HepG2 (cell line): ENCODE measurements at regions not wholly inside any gene's neighbourhood (a gene's known extent, or its start where the extent isn't known, plus 50 kb on each side); places are given as distances from the start of the nearest gene placed in this dataset.
A peak's percentile ranks its signal among the peaks of the same experiment; 100 is the strongest.

ENCODE experiments used
- AKAP8 ChIP-seq: sonication (generic); formaldehyde crosslinking; IDR thresholded peaks from 2 replicates; pipeline ENCODE4 v1.5.1; 2020; ENCODE audit warnings: mild to moderate bottlenecking, missing genetic modification reagents
- ASH2L ChIP-seq: fragments of 300-600, 200-600 bp; sonication (generic); IDR thresholded peaks from 2 replicates; pipeline ENCODE4 v1.7.0; 2017; ENCODE audit warnings: low read depth, mild to moderate bottlenecking, moderate library complexity, mixed read lengths, low read length; ENCODE audit not compliant: insufficient read length
- ATF1 ChIP-seq: IDR thresholded peaks from 2 replicates; pipeline ENCODE4 v1.6.1; 2016; ENCODE audit warnings: mild to moderate bottlenecking, control low read depth
- CEBPB ChIP-seq: IDR thresholded peaks from 2 replicates; pipeline ENCODE4 v1.6.1; 2011; ENCODE audit warnings: low read depth, low read length, improper control_type of control experiment, borderline replicate concordance
- ETV5 ChIP-seq: IDR thresholded peaks from 2 replicates; pipeline ENCODE4 v1.6.1; 2018; ENCODE audit warnings: missing biosample characterization, missing genetic modification reagents, inconsistent platforms, borderline replicate concordance
- EZH2 ChIP-seq: conservative IDR thresholded peaks from 2 replicates; pipeline ENCODE4 v1.6.1; 2012; ENCODE audit warnings: mild to moderate bottlenecking, low read depth, low read length, moderate library complexity
- PAWR ChIP-seq: sonication (generic); formaldehyde crosslinking; IDR thresholded peaks from 2 replicates; pipeline ENCODE4 v1.4.0; 2020; ENCODE audit warnings: missing genetic modification reagents, mild to moderate bottlenecking, borderline replicate concordance
- THYN1 ChIP-seq: sonication (generic); formaldehyde crosslinking; IDR thresholded peaks from 2 replicates; pipeline ENCODE4 v1.8.1; 2023; ENCODE audit warnings: low read depth, mild to moderate bottlenecking, moderate library complexity, missing genetic modification reagents, borderline replicate concordance
- YEATS2 ChIP-seq: sonication (generic); formaldehyde crosslinking; IDR thresholded peaks from 2 replicates; pipeline ENCODE4 v1.4.0; 2020; ENCODE audit warnings: missing genetic modification reagents, borderline replicate concordance
- ZBTB8A ChIP-seq: sonication (generic); formaldehyde crosslinking; IDR thresholded peaks from 2 replicates; pipeline ENCODE4 v1.4.0; 2020; ENCODE audit warnings: mild to moderate bottlenecking, low read depth, missing genetic modification reagents, borderline replicate concordance
- ZNF280B ChIP-seq: sonication (generic); formaldehyde crosslinking; IDR thresholded peaks from 2 replicates; pipeline ENCODE4 v1.5.0; 2020; ENCODE audit warnings: missing genetic modification reagents, mild to moderate bottlenecking, borderline replicate concordance
- ZNF367 ChIP-seq: sonication (generic); formaldehyde crosslinking; IDR thresholded peaks from 2 replicates; pipeline ENCODE4 v1.4.0; 2020; ENCODE audit warnings: missing genetic modification reagents, borderline replicate concordance
- ZNF616 ChIP-seq: sonication (generic); formaldehyde crosslinking; IDR thresholded peaks from 2 replicates; pipeline ENCODE4 v1.5.0; 2020; ENCODE audit warnings: low read depth, mild to moderate bottlenecking, missing genetic modification reagents
- ZNF703 ChIP-seq: sonication (generic); formaldehyde crosslinking; IDR thresholded peaks from 2 replicates; pipeline ENCODE4 v1.5.1; 2020; ENCODE audit warnings: missing genetic modification reagents, mild to moderate bottlenecking, moderate library complexity, borderline replicate concordance
- ZNF816 ChIP-seq: sonication (generic); formaldehyde crosslinking; IDR thresholded peaks from 2 replicates; pipeline ENCODE4 v1.8.0; 2022; ENCODE audit warnings: missing genetic modification reagents, mild to moderate bottlenecking, borderline replicate concordance
- TF ChIP-seq, protein P1 (sequence below): sonication (generic); formaldehyde crosslinking; IDR thresholded peaks from 2 replicates; pipeline ENCODE4 v1.8.0; 2022; ENCODE audit warnings: missing genetic modification reagents, mild to moderate bottlenecking, moderate library complexity, borderline replicate concordance
- TF ChIP-seq, protein P2 (sequence below): sonication (generic); formaldehyde crosslinking; IDR thresholded peaks from 2 replicates; pipeline ENCODE4 v1.4.0; 2020; ENCODE audit warnings: missing genetic modification reagents
- TF ChIP-seq, protein P3 (sequence below): sonication (generic); formaldehyde crosslinking; conservative IDR thresholded peaks from 2 replicates; pipeline ENCODE4 v1.4.0; 2020; ENCODE audit warnings: missing genetic modification reagents
- TF ChIP-seq, protein P4 (sequence below): sonication (generic); formaldehyde crosslinking; IDR thresholded peaks from 2 replicates; pipeline ENCODE4 v1.5.0; 2020; ENCODE audit warnings: missing genetic modification reagents

DNA sequence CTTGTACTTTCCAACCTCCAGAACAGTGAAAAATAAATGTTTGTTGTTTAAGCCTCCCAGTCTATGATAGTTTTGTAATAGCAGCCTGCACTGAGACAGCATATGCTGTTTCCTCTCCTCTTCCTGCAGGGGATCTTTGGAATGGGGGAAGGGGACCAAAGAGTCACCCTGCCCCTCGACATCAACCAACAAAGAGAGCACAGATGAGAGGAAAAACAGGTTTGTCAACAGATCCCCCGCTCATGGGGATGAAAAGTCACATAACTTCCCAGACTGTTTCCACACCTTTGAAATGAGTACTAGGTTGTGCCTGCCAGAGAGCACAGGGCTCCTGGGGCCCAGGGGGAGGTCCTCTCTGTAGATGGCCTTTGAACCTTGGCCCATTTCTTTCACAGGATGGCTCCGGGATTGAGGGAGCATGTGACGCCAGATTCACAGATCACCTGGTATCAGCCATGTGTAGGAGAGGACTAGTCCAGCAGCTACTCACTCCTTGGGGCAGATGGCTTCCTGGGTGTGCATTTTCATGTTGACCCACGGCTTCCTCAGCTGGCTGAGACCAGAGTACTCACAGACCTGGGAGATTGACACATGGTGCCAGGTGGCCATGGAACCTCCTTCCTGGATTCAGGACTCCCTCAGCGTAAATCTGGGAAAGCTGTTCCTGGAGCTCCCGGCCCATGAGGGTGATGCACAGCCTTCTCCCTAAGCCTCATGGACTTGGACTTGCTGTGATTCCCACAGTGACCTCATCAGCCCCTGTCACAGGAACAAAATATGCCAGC, 125.6 kb downstream of the CXCL12 start (continued):
- TF ChIP-seq YEATS2 (CRISPR knock-in tag) = peak; percentile 75; the same call in 1 of the 2 replicates
- no peak for TF ChIP-seq EZH2
- no peak for TF ChIP-seq THYN1 (CRISPR knock-in tag)
- peak; percentile 87 for TF ChIP-seq ASH2L
- peak; percentile 51; the same call in 1 of the 2 replicates for TF ChIP-seq ZBTB8A (CRISPR knock-in tag)
- peak; percentile 74; the same call in 1 of the 2 replicates for TF ChIP-seq ZNF367
- TF ChIP-seq ATF1 = peak; percentile 68; the same call in 1 of the 2 replicates
- TF ChIP-seq CEBPB = peak; percentile 62; the same call in 1 of the 2 replicates
- TF ChIP-seq, protein P1, sequence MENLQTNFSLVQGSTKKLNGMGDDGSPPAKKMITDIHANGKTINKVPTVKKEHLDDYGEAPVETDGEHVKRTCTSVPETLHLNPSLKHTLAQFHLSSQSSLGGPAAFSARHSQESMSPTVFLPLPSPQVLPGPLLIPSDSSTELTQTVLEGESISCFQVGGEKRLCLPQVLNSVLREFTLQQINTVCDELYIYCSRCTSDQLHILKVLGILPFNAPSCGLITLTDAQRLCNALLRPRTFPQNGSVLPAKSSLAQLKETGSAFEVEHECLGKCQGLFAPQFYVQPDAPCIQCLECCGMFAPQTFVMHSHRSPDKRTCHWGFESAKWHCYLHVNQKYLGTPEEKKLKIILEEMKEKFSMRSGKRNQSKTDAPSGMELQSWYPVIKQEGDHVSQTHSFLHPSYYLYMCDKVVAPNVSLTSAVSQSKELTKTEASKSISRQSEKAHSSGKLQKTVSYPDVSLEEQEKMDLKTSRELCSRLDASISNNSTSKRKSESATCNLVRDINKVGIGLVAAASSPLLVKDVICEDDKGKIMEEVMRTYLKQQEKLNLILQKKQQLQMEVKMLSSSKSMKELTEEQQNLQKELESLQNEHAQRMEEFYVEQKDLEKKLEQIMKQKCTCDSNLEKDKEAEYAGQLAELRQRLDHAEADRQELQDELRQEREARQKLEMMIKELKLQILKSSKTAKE = peak; percentile 93
- peak; percentile 88; the same call in 1 of the 2 replicates for TF ChIP-seq ZNF816 (CRISPR knock-in tag)
- TF ChIP-seq ETV5 (CRISPR knock-in tag) = peak; percentile 92
- no peak for TF ChIP-seq PAWR (CRISPR knock-in tag)
- TF ChIP-seq, protein P2, sequence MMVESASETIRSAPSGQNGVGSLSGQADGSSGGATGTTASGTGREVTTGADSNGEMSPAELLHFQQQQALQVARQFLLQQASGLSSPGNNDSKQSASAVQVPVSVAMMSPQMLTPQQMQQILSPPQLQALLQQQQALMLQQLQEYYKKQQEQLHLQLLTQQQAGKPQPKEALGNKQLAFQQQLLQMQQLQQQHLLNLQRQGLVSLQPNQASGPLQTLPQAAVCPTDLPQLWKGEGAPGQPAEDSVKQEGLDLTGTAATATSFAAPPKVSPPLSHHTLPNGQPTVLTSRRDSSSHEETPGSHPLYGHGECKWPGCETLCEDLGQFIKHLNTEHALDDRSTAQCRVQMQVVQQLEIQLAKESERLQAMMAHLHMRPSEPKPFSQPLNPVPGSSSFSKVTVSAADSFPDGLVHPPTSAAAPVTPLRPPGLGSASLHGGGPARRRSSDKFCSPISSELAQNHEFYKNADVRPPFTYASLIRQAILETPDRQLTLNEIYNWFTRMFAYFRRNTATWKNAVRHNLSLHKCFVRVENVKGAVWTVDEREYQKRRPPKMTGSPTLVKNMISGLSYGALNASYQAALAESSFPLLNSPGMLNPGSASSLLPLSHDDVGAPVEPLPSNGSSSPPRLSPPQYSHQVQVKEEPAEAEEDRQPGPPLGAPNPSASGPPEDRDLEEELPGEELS (CRISPR knock-in tag) = peak; percentile 98
- 0 out of 2 replicates have a peak, but pooled peaks have one; percentile 68 for TF ChIP-seq ZNF703 (CRISPR knock-in tag)
- TF ChIP-seq ZNF280B (CRISPR knock-in tag) = peak; percentile 60; the same call in 1 of the 2 replicates
- TF ChIP-seq, protein P3, sequence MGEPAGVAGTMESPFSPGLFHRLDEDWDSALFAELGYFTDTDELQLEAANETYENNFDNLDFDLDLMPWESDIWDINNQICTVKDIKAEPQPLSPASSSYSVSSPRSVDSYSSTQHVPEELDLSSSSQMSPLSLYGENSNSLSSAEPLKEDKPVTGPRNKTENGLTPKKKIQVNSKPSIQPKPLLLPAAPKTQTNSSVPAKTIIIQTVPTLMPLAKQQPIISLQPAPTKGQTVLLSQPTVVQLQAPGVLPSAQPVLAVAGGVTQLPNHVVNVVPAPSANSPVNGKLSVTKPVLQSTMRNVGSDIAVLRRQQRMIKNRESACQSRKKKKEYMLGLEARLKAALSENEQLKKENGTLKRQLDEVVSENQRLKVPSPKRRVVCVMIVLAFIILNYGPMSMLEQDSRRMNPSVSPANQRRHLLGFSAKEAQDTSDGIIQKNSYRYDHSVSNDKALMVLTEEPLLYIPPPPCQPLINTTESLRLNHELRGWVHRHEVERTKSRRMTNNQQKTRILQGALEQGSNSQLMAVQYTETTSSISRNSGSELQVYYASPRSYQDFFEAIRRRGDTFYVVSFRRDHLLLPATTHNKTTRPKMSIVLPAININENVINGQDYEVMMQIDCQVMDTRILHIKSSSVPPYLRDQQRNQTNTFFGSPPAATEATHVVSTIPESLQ (CRISPR knock-in tag) = no peak
- TF ChIP-seq, protein P4, sequence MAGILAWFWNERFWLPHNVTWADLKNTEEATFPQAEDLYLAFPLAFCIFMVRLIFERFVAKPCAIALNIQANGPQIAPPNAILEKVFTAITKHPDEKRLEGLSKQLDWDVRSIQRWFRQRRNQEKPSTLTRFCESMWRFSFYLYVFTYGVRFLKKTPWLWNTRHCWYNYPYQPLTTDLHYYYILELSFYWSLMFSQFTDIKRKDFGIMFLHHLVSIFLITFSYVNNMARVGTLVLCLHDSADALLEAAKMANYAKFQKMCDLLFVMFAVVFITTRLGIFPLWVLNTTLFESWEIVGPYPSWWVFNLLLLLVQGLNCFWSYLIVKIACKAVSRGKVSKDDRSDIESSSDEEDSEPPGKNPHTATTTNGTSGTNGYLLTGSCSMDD (CRISPR knock-in tag) = 0 out of 2 replicates have a peak, but pooled peaks have one; percentile 72
- no peak; the same call in 1 of the 2 replicates for TF ChIP-seq AKAP8
- TF ChIP-seq ZNF616 (CRISPR knock-in tag) = peak; percentile 77; the same call in 1 of the 2 replicates
